CD14-positive monocyte (primary cell): ENCODE measurements at regions not wholly inside any gene's neighbourhood (a gene's known extent, or its start where the extent isn't known, plus 50 kb on each side); places are given as distances from the start of the nearest gene placed in this dataset.

ENCODE experiments used
- DNase-seq, 3 donors: peaks; one replicate each; pipeline ENCODE4 v3.0.0-alpha.2; 2011 to 2022
- H2AFZ ChIP-seq: 2 replicates; pipeline ENCODE4 v1.6.0; 2012; ENCODE audit warnings: mild to moderate bottlenecking, low read depth, low read length, inconsistent platforms; ENCODE audit not compliant: insufficient read depth, poor library complexity, severe bottlenecking
- H3K27ac ChIP-seq, 2 donors: 1 replicate in 1 of 2; 2 replicates in 1 of 2; pipeline ENCODE4 v1.5.1; 2012 to 2013; ENCODE audit warnings: low read length in 2 of 2, control low read depth in 1 of 2, inconsistent platforms in 1 of 2, low read depth in 1 of 2, mild to moderate bottlenecking in 1 of 2
- H3K27me3 ChIP-seq, 2 donors: one replicate each; pipeline versions ENCODE4 v1.6.0 to v1.6.1; 2011 to 2013; ENCODE audit warnings: low read length in 2 of 2; ENCODE audit not compliant: control insufficient read depth in 2 of 2, insufficient read depth in 2 of 2
- H3K36me3 ChIP-seq, 2 donors: replicated peaks in 1 of 2; 1 replicate in 1 of 2; 2 replicates in 1 of 2; pipeline versions ENCODE4 v1.5.1 to v1.6.1; 2012 to 2013; ENCODE audit warnings: low read length in 2 of 2, control low read depth in 1 of 2, inconsistent platforms in 1 of 2, mild to moderate bottlenecking in 1 of 2; ENCODE audit not compliant: insufficient read depth in 2 of 2, control insufficient read depth in 1 of 2
- H3K4me1 ChIP-seq, 2 donors: 1 replicate in 1 of 2; 2 replicates in 1 of 2; pipeline versions ENCODE4 v1.5.1 to v1.6.1; 2012 to 2013; ENCODE audit warnings: low read length in 2 of 2, control low read depth in 1 of 2, inconsistent platforms in 1 of 2, mild to moderate bottlenecking in 1 of 2, moderate library complexity in 1 of 2; ENCODE audit not compliant: insufficient read depth in 2 of 2, control insufficient read depth in 1 of 2
- H3K4me2 ChIP-seq: replicated peaks from 2 replicates; pipeline ENCODE3; 2012; ENCODE audit warnings: low read length, moderate library complexity, mild to moderate bottlenecking; ENCODE audit not compliant: poor library complexity, severe bottlenecking; ENCODE audit errors: extremely low read depth
- H3K4me3 ChIP-seq, 3 experiments: fragments of 200-600 bp in 1 of 3; sonication (generic) in 1 of 3; replicated peaks in 1 of 3; 1 replicate in 2 of 3; 2 replicates in 1 of 3; pipeline ENCODE4 v1.5.1; 2011 to 2013; ENCODE audit warnings: low read length in 3 of 3, mild to moderate bottlenecking in 3 of 3, control low read depth in 2 of 3, low read depth in 2 of 3, inconsistent platforms in 1 of 3, moderate library complexity in 1 of 3
- H3K79me2 ChIP-seq: 2 replicates; pipeline ENCODE4 v1.6.0; 2012; ENCODE audit warnings: mild to moderate bottlenecking, control low read depth, inconsistent platforms, low read length, moderate library complexity; ENCODE audit not compliant: insufficient read depth
- H3K9ac ChIP-seq: 2 replicates; pipeline ENCODE4 v1.6.0; 2017; ENCODE audit warnings: low read length, mild to moderate bottlenecking; ENCODE audit not compliant: insufficient read depth, poor library complexity, severe bottlenecking
- H3K9me3 ChIP-seq, 2 donors: replicated peaks in 1 of 2; 1 replicate in 1 of 2; 2 replicates in 1 of 2; pipeline versions ENCODE4 v1.5.1 to v1.6.1; 2012 to 2013; ENCODE audit warnings: low read length in 2 of 2, control low read depth in 1 of 2; ENCODE audit not compliant: control insufficient read depth in 1 of 2, insufficient read depth in 1 of 2
- H4K20me1 ChIP-seq: 2 replicates; pipeline ENCODE4 v1.6.0; 2012; ENCODE audit warnings: mild to moderate bottlenecking, low read length, control low read depth, moderate library complexity; ENCODE audit not compliant: insufficient read depth
- H3K27ac Mint-ChIP-seq, 7 donors: one replicate each; pipeline ENCODE4 v1.8.0; 2020; ENCODE audit warnings: mild to moderate bottlenecking in 7 of 7, mixed read lengths in 7 of 7, moderate library complexity in 6 of 7, inconsistent platforms in 2 of 7
- H3K27me3 Mint-ChIP-seq, 3 donors: one replicate each; pipeline ENCODE4 v1.8.0; 2021 to 2022; ENCODE audit warnings: low read depth in 3 of 3, mild to moderate bottlenecking in 3 of 3, mixed read lengths in 3 of 3, moderate library complexity in 3 of 3, inconsistent platforms in 1 of 3
- H3K36me3 Mint-ChIP-seq, 2 donors: one replicate each; pipeline ENCODE4 v1.8.0; 2020; ENCODE audit warnings: mixed read lengths in 2 of 2, inconsistent platforms in 1 of 2, mild to moderate bottlenecking in 1 of 2
- H3K4me1 Mint-ChIP-seq: one replicate; pipeline ENCODE4 v1.8.0; 2020; ENCODE audit warnings: mild to moderate bottlenecking, mixed read lengths
- H3K4me3 Mint-ChIP-seq, 2 donors: one replicate each; pipeline ENCODE4 v1.8.0; 2020; ENCODE audit warnings: mild to moderate bottlenecking in 2 of 2, mixed read lengths in 2 of 2, moderate library complexity in 1 of 2
- H3K9me3 Mint-ChIP-seq, 7 donors: one replicate each; pipeline ENCODE4 v1.8.0; 2020 to 2022; ENCODE audit warnings: mixed read lengths in 7 of 7, mild to moderate bottlenecking in 6 of 7, moderate library complexity in 6 of 7, inconsistent platforms in 2 of 7
- WGBS: methylation state at CpG from one replicate; pipeline ENCODE4 v1.1.5; 2013; ENCODE audit warnings: missing lambda C conversion rate; ENCODE audit not compliant: insufficient coverage; 5-methylcytosine and 5-hydroxymethylcytosine counted together
- intact Hi-C, 2 donors: fragments of 100-400 bp; cut with micrococcal nuclease; formaldehyde crosslinking; loops; one replicate each; pipeline versions ENCODE4 v1.15.0 to v1.15.1; 2023
- TF ChIP-seq, protein P1 (sequence below): fragments of 200-600 bp; IDR thresholded peaks from one replicate; pipeline ENCODE4 v1.8.0; 2022; ENCODE audit warnings: antibody characterized with exemption, mild to moderate bottlenecking

GRCh38 chr13:22644941-22645340, 535.8 kb upstream of the SGCG start:
- Histone ChIP-seq H3K9me3 (peaks cover 29 to 50% of the 10 kb centered on the region in 2 donors), H3K4me1 (no peaks in the 10 kb centered on the region), H4K20me1 (no peaks in the 10 kb centered on the region), H3K79me2 (no peaks in the 10 kb centered on the region), H3K4me3 (no peak overlapping the region), H3K4me2 (no peak overlapping the region), H3K27ac (no peak overlapping the region), H3K36me3 (no peaks in the 10 kb centered on the region), H3K27me3 (no peaks in the 10 kb centered on the region), H2AFZ (no peak overlapping the region), H3K9ac (no peak overlapping the region)
- DNase-seq: no peak
- Mint-ChIP-seq H3K4me3 (no peak overlapping the region), H3K9me3 (peaks cover 10 to 27% (median 17%) of the 10 kb centered on the region in 7 donors), H3K27ac (no peak overlapping the region), H3K27me3 (no peaks in the 10 kb centered on the region), H3K36me3 (no peaks in the 10 kb centered on the region), H3K4me1 (no peaks in the 10 kb centered on the region)
- intact Hi-C loops: no loop called here
- WGBS: 83% methylated on average over 1 of the region's 4 CpGs
- TF ChIP-seq, protein P1, sequence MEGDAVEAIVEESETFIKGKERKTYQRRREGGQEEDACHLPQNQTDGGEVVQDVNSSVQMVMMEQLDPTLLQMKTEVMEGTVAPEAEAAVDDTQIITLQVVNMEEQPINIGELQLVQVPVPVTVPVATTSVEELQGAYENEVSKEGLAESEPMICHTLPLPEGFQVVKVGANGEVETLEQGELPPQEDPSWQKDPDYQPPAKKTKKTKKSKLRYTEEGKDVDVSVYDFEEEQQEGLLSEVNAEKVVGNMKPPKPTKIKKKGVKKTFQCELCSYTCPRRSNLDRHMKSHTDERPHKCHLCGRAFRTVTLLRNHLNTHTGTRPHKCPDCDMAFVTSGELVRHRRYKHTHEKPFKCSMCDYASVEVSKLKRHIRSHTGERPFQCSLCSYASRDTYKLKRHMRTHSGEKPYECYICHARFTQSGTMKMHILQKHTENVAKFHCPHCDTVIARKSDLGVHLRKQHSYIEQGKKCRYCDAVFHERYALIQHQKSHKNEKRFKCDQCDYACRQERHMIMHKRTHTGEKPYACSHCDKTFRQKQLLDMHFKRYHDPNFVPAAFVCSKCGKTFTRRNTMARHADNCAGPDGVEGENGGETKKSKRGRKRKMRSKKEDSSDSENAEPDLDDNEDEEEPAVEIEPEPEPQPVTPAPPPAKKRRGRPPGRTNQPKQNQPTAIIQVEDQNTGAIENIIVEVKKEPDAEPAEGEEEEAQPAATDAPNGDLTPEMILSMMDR: no peak

GRCh38 chr13:22647156-22647850, 533.5 kb upstream of the SGCG start:
- no peaks in the 10 kb centered on the region for H3K79me2 ChIP-seq
- no peaks in the 10 kb centered on the region for H3K36me3 ChIP-seq
- no peak overlapping the region for H3K4me3 Mint-ChIP-seq
- no peaks in the 10 kb centered on the region for H3K4me1 ChIP-seq
- no peak overlapping the region for H3K4me3 ChIP-seq
- H3K36me3 Mint-ChIP-seq: no peaks in the 10 kb centered on the region
- no peaks in the 10 kb centered on the region for H3K27me3 ChIP-seq
- no peak overlapping the region for H2AFZ ChIP-seq
- no peaks in the 10 kb centered on the region for H3K4me1 Mint-ChIP-seq
- no peak overlapping the region for H3K9ac ChIP-seq
- intact Hi-C loops: no loop called here
- no peak overlapping the region for H3K27ac ChIP-seq
- TF ChIP-seq, protein P1: no peak
- no peak overlapping the region for H3K27ac Mint-ChIP-seq
- H3K4me2 ChIP-seq: no peak overlapping the region
- no peaks in the 10 kb centered on the region for H4K20me1 ChIP-seq
- H3K27me3 Mint-ChIP-seq: no peaks in the 10 kb centered on the region
- no peak for DNase-seq
- H3K9me3 Mint-ChIP-seq: peaks cover 6 to 25% (median 16%) of the 10 kb centered on the region in 7 donors
- H3K9me3 ChIP-seq: peaks cover 27 to 38% of the 10 kb centered on the region in 2 donors
